NCI-H1417 (cell line): ENCODE measurements at regions not wholly inside any gene's neighbourhood (a gene's known extent, or its start where the extent isn't known, plus 50 kb on each side); places are given as distances from the start of the nearest gene placed in this dataset.

Source experiments
- DNase-seq, 3 experiments: peaks; one replicate each; lab custom pipeline; 2025; lab: John Stamatoyannopoulos, UW

- DNase-seq, result peak in 2 of 3 experiments; percentile 16 to 68
Observed at GRCh38 chr13:50358231-50359040, 343.2 kb downstream of the KCNRG start.

- no peak for DNase-seq
Observed at GRCh38 chr13:50359041-50359367, 343.8 kb downstream of the KCNRG start.

GRCh38 chr13:50359779-50360178 is 344.5 kb downstream of the KCNRG start:
- DNase-seq, result peak in 1 of 3 experiments; percentile 10

DNA sequence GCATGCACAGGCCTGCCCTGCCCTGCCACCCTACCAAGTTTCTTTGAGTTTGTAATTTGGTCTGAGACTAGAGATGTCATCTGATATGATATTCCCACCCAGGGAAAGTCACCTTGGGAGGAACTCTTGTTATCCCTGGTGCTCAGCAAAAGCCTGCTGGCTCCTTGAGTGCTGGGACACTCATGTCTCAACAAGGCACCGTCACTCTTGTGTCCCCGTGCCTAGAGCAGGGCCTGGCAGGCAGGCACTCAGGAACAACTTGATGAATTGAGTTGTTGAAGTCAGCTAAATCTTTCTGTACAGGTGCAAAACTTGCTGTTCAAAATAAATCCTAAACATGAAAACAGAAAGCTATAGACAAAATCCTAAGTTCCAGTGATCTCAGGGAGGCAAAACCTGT is 345.4 kb downstream of the KCNRG start:
- DNase-seq, result no peak

DNA sequence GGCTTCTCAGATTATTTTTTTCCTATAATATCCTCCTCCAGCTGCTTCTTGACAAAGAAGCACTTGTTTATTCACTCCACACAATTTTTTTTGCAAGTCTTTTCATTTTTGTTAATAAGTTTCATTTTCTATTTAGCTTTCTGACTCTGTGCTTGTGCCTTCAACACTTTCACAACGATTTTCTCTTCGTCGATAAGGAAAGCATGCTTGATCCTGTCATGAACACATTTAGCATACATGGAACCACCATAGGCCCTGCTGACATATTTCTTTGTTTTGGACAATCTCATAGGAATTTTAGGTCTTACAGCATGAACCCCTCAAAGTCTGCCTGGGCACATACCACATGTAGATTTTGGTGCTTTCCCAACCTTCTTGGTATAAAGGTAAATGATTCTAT is 346.0 kb downstream of the KCNRG start:
- no peak for DNase-seq

DNA sequence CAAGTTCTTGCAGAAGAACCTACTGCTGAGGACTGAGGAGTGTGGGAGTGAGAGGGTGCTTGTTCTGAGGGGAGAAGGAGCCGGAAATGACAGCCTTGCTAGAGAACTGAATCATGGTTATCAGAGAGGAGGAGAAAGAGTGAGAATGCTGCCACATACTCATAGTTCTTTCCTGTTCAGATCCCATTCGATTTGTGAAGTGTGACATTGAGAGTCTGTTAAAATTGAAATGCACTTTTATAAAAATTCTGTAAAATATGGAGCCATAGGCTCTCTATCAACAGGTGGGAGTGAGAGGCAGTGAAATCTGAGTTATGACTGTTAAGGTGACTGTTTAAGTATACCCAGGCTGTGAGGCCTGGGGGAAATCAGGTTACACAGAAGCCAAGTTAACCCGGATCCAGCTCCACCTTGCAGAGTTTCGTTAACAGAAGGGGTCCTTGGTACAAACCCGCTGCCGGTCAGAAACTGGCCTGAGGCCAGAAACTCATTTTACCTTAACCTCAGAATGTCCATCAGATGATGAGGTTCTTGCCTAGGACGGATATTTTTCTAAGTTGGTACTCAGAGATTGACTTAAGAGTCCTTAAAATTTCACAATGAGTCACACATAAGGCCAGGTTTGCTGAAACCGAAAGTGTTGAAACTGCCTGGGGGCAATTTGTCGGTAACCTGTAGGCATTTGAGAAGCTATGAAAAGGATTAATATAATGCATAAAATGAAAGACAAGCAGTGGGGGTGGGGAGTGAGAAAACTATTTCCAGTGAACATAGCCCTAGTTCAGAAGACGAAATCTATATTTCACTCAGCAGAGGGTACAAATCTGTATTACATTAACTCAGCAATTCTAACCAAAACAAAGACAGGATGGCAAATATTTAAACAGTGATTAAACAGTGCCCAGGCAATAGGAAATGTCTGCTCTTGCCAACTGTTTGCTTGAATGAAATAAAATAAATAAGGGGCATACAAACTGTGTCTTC is 350.5 kb downstream of the KCNRG start:
- peak; percentile 54 to 99 (median 89) for DNase-seq

GRCh38 chr13:50366488-50367174 is 351.4 kb downstream of the KCNRG start:
- peak; percentile 84 to 99 (median 95) for DNase-seq

DNA sequence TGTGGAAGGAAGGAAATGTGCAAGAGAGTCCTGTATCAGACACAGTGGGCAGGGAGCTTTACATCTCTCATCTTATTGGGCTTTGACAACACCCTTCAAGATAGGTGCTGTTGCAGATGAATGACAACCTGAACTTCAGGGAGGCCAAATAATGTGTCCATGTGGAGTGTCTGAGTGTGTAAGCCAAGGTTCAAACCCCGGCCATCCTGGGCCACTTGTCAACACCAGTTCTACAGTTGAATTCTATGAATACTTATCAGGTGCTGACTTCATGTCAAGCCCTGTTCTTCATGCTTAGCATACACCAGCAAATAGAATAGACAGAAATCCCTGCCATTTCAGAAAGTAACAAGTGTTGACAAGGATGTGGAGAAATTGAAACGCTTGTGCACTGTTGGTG is 354.4 kb downstream of the KCNRG start:
- no peak for DNase-seq

DNA sequence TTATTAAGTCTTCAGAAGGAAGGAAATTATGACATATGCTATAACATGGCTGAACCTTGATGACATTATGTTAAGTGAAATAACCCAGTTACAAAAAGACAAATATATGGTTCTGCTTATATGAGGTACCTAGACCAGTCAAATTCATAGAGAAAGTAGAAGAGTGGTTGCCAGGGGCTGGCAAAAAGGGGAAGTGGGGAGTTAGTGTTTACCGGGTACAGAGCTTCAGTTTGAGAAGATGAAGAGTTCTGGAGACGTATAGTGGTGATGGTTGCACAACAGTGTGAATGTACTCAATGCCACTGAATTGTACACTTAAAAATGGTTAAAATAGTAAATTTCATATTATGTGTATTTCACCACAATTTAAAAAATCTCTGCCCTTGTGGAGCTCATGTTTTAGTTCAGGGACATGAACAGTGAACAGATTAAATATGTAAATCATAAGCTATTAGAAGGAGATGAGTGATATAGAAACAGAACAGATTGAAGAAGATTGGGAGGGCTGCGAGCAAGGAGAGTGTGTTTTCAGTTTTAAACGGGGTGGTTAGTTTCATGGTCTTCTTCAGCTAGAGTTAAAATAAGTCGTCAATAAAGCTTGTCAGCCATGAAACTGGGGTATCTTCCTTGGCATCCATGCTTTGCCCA is 355.2 kb downstream of the KCNRG start:
- no peak for DNase-seq

DNA sequence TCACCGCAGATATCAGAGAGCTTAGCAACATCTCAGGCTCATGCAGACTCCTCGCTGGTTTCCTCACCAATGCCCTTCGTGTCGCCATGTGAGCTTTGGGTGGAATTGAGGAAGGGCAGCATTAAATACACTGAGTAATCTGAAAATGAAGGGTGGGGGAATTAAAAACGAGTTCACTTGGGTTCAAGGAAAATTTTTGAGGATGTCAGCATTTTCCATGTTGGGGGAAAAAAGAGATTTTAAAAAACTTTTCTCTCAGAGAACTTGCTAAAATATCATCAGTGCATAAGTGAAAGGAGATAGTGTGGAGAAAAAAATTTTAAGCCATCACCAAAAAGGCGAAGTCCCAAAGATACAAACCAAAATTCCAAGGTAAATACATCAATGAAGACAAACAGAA is 359.3 kb downstream of the KCNRG start:
- DNase-seq, result no peak

- no peak for DNase-seq
Observed at GRCh38 chr13:50375792-50376191, 360.5 kb downstream of the KCNRG start.

GRCh38 chr13:50376895-50377575 is 361.8 kb downstream of the KCNRG start:
- peak in 1 of 3 experiments; percentile 38 for DNase-seq

DNA sequence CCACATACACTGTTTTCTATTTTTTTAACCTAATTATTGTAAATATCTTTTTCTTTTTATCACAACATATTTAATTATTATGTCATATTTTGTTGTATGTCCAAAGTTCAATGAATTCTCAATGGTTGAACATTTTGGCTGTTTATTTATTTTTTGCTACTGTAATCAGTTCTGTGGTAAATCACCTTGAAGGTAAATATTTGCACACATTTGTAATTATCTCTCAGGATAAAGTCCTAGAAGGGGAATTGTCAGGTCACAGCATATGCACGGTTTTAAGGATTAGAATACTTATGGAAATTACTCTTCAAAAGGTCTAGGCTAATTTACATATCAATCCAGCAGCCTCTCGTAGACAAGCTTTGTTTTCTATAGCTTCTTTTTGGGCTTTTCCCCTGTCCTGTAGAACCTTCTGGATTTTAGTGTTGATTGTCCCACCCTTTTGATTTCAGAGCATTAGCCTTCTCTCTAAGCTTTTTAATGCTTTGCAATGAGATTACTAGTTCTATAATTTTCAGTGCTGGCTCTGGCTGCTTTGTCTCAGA is 362.6 kb downstream of the KCNRG start:
- DNase-seq, result peak in 1 of 3 experiments; percentile 64

DNA sequence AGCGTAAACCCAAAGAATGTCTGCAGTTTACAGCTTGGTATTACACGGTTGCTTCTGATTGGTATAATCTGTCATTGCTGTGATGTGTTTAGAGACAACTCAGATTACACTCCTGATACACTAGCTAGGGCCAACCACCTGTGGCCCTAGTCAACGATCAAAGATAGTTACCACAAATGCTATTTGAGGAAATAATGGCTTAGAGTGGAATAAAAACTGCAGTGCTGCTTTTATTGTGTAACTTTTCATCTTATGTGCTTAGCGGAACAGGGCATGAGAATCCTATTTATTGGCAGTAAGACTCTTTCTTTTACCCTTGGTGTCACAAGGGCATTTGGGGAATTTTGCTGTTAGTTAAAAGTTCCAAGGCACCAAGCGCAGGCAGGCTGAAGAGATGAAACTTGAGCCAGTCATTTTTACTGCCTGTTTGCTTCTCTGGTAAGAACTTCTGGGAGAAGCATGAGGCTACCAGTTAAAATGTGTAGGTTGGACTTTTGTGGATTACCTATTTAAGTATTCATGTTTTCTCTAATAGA is 363.3 kb downstream of the KCNRG start:
- DNase-seq, result peak in 2 of 3 experiments; percentile 45 to 60

GRCh38 chr13:50379584-50379983 is 364.3 kb downstream of the KCNRG start:
- no peak for DNase-seq

GRCh38 chr13:50380905-50381304 is 365.7 kb downstream of the KCNRG start:
- no peak for DNase-seq

DNA sequence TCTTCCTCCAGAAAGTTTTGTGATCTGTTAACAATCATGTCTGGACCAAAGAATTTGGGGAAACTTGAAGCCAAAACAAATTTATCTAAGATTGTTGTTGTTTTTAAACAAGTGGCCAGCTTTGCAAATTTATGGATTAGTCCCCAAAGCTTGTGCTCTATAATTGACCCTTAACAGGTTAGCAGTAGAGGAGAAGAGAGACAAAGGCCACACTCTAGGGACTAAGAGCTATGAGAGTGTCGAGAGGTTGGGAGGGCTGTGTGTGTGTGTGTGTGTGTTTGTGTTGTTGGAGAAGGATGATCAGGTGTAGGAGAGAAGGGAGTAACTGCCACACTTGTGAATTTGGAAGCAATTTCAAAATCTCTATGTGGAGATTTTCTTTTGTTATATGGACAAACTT is 367.3 kb downstream of the KCNRG start:
- no peak for DNase-seq

- DNase-seq, result no peak
Observed at GRCh38 chr13:50382951-50383350, 367.7 kb downstream of the KCNRG start.

DNA sequence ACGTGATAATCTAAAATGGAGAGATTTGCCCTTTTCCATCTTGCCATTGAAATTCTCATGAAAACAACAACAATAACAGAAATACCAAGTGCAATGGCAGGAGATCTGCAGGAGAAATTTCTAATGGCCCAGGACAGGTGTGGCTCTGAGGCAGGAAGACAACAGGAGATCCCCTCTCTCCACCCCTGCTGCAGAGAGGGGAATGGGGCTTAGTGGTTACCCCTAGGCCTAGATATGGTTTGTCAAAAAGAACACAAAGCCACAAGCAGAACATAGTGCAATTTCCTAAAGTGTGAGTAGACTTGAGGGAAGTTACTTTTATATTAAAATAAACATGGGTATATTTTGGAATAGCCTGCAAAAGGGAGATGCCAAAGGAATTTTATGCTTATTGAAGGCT is 369.5 kb downstream of the KCNRG start:
- DNase-seq, result no peak

DNA sequence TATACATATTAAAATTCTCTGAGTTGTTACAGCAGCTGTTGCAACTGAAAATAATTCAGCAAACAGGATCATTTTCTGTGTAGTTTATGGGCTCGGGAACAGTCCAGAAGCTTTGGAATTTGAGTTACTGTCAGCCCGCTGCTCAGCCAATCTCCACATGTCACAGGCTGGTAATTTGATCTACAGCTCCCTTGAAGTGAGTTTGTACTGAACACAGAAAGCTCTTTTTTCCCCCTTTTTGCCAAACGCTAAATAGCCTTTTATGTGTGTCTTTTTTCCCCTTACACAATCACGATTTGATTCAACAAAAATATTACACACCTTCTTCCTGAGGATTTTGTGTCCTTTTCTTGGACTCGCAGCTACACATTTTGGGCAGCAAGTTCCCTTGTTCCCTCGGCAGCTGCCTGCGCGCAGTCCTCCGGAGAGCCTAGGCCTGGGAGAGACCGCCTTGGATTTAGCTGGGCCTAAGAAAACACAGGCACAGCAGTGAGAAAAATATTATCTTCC is 371.4 kb downstream of the KCNRG start:
- peak in 1 of 3 experiments; percentile 59 for DNase-seq
